ENCODE measurements at regions not wholly inside any gene's neighbourhood (a gene's known extent, or its start where the extent isn't known, plus 50 kb on each side); places are given as distances from the start of the nearest gene placed in this dataset.
"Not testable (repeated sequence)": the region's sequence is repeated elsewhere in the genome, so short reads cannot be mapped to it uniquely, and the experiment has no call there.

DNA sequence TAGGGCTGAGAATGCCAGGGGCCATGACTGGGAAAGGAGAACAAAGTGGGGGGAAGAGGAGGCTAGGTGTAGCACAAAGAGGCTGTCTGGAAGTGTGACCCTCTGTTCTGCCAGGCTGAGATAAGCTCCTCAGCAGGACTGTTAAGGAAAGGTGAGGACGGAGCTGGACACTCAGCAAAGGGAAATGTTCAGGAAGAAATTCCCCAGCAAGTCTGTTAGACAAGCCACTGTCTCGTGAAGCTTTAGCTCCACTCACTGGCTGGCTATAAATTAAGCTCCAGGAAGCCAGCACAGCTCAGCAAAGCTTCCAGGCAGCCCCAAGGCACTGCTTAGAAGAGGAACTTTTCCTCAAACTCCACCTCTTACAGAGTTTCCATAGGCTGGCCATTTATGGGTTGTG lies 181.2 kb upstream of the API5 start:
- no peak for DNase-seq (ENCODE audit: low spot score)

GRCh38 chr11:43135966-43136534 lies 175.7 kb upstream of the API5 start:
- no peak for DNase-seq (ENCODE audit: low spot score)

DNA sequence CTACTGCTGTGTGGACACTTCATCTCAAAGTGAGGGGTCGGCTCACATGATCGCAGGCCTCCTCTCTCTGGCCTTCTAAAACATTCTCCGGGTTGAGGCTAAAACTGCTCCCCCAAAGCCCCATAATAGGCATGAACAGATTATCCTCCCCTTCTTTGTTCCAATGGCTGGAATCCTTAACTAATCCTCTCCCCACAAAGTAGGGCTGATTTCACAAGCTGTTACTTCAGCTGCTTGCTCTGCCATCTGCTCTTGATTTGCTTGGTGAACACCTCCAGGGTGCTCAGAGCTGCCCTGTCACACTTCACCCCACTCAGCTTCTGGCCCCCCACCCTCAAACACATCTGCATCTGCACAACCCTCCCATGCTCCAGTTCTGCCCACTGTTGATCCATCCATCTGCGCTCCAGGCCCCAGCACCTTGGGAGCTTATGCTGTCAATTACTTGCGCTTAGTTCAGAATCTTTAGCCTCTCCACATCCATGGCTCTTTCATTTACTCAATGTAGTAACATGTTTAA lies 173.1 kb upstream of the API5 start:
- DNase-seq (ENCODE audit: low spot score): no peak

DNA sequence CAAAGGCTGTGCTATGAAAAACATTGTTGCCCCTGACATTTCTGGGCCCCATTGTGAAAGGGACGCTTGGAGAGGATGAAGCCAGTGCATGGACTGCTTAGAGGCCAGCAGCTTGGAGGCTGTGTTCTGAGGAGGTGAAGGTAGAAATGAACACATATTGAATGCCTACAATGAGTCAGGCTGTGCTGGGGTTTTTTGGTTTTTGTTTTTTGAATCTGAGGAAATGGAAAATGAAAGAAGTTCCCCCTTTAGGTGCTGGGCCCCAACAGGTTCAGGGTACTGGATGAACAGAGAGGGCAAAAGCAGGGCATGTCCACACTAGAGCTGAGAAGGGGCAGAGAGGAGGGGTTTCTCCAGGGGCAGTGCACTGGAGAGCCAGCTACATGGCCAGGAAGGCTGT lies 166.1 kb upstream of the API5 start:
- no peak for DNase-seq (ENCODE audit: low spot score)

DNA sequence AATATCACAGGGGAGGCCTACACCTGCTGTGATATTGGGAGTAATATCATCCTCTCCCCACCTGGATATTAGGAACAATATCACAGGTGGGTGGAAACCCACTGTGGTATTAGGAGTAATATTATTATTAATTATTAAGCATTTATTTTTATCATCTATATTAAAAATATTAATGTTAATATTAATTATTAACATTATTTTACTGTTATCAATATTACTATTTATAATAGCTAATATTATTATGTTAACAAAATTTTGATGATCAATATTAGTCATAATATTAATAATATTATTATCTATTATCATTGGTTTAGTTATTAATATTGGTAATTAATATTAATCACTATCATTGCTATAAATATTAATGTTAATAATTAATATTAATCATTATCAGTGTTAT lies 161.1 kb upstream of the API5 start:
- DNase-seq (ENCODE audit: low spot score): no peak

GRCh38 chr11:43164831-43165230 lies 147.0 kb upstream of the API5 start:
- DNase-seq (ENCODE audit: low spot score): no peak

DNA sequence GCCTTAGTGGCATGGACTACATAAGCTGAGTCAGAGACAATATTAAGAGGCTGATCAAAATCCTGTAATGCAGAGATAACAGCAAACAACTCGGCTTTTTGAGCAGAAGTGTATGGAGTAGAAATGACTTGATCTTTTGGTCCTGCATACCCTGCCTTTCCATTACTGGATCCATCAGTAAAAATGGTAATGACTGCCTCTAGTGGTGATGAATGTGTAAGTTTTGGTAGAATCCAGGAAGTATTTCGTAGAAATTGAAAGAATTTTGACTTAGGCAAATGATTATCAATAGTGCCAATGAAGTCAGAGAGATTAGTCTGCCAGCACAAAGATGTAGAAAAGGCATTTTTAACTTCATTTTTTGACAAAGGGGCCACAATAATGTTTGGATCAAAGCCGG lies 146.4 kb upstream of the API5 start:
- not testable (repeated sequence) for DNase-seq (ENCODE audit: low spot score)

DNA sequence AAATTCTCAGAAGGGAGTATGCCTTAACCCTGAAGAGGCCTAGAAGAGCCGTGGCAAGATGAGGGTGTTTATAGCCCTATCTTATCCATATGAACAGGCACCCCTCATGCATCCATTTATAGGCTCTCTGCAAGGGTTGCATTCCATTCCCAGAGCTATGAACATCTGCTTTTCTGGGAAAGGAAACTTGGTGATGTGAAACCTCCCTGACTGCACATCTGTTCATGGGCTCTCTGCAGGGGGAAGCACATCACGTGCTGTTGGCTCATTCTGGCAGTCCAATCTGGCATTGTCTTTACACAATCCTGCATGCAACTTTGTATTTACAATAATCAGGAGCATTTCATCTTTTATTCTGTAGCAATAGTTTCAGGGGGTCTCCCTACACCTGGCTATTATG lies 143.6 kb upstream of the API5 start:
- not testable (repeated sequence) for DNase-seq (ENCODE audit: low spot score)

GRCh38 chr11:43172477-43172876 lies 139.3 kb upstream of the API5 start:
- no peak for DNase-seq (ENCODE audit: low spot score)

DNA sequence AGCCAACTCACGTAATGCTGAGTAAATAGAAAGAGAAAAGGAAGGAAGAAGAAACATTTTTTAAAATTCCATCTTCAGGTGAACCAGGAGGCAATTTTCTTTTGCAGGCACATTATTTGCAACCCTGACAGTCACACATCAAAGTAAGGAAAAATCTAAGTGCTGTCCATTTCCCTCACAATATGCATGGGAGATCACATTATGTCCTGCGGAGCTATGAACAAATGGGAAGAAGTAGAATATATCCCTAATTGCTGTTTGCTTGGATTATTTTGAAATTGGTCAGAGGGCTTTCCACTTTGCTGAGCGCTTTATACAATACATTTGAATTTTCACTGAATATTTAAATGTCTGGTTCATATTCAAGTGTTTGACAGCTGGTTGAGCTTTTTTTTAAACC lies 133.8 kb upstream of the API5 start:
- DNase-seq (ENCODE audit: low spot score): no peak

DNA sequence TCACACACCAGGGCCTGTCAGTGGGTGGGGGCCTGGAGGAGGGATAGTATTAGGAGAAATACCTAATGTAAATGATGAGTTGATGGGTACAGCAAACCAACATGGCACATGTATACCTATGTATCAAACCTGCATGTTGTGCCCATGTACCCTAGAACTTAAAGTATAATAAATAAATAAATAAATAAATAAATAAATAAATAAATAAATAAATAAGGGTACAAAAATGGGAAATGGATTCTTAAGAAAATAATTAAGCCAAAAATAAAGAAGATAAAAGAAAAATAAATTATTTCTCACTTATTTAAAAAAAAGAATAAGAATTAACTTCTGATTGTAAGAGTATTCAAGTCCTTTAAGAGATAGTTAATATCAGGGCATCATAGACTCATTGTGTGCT lies 117.3 kb upstream of the API5 start:
- not testable (repeated sequence) for DNase-seq (ENCODE audit: low spot score)

DNA sequence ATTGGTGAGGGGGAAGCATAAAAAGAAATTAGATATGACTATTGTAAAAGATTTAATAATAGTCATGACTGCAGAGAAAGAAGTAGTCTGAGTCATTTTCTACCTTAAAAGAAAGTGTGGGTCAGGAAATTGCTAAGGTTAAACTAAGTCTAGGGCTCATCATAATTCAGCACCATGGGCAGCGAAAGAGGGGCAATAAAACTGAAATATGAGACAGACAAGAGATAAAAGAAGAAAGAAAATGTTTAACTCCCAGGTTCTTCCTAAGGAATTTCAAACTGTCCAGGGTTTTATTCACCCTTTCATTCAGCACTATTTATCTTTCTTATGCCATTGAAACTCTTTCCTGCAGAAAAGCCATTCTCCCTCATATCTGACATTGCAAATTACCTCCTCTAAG lies 114.4 kb upstream of the API5 start:
- DNase-seq (ENCODE audit: low spot score): no peak

DNA sequence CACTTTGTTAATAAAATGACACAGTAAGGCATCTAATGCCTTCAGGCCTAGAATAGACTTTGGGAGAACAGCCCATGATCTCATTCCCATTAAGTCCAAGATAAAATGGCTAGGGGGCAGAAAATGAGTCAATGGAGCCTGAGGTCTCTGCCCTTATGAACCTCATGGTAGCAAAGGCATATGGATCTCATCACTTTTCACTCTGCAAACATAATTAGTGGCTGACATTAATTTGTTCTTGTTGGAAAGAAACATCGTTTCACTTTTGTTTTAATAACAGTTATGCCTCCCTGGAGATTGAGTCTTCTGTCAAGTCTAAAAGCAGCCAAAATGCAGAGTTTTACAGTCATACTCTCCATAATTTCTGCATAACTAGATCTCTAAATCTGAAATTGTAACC lies 111.8 kb upstream of the API5 start:
- DNase-seq (ENCODE audit: low spot score): no peak

GRCh38 chr11:43212279-43212678 lies 99.5 kb upstream of the API5 start:
- no peak for DNase-seq (ENCODE audit: low spot score)

GRCh38 chr11:43214471-43214870 lies 97.3 kb upstream of the API5 start:
- no peak for DNase-seq (ENCODE audit: low spot score)

GRCh38 chr11:43217849-43218248 lies 93.9 kb upstream of the API5 start:
- no peak for DNase-seq (ENCODE audit: low spot score)

GRCh38 chr11:43222215-43222614 lies 89.6 kb upstream of the API5 start:
- DNase-seq (ENCODE audit: low spot score): no peak

- no peak for DNase-seq (ENCODE audit: low spot score)
These were observed 88.8 kb upstream of the API5 start for GRCh38 chr11:43223026-43223425.

GRCh38 chr11:43234881-43235280 lies 76.9 kb upstream of the API5 start:
- DNase-seq (ENCODE audit: low spot score): no peak

DNA sequence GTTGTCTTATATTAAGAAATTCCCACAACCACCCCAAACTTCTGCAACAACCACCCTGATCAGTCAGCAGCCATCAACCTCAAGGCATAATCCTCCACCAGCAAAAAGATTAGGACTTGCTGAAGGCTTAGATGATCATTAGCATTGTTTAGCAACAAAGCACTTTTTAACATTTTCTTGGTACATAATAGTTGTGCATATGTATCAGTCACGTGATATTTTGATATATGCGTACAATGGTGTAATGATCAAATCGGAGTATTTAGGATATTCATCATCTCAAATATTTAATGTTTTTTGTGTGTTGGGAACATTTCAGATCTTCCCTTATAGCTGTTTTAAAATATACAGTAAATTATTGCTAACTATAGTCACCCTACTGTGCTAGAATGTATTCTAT lies 73.5 kb upstream of the API5 start:
- DNase-seq (ENCODE audit: low spot score): no peak

- DNase-seq (ENCODE audit: low spot score): no peak
These were observed 72.0 kb upstream of the API5 start for GRCh38 chr11:43239791-43240190.

GRCh38 chr11:43242401-43242800 lies 69.4 kb upstream of the API5 start:
- no peak for DNase-seq (ENCODE audit: low spot score)

- no peak for DNase-seq (ENCODE audit: low spot score)
These were observed 67.9 kb upstream of the API5 start for GRCh38 chr11:43243927-43244326.

DNA sequence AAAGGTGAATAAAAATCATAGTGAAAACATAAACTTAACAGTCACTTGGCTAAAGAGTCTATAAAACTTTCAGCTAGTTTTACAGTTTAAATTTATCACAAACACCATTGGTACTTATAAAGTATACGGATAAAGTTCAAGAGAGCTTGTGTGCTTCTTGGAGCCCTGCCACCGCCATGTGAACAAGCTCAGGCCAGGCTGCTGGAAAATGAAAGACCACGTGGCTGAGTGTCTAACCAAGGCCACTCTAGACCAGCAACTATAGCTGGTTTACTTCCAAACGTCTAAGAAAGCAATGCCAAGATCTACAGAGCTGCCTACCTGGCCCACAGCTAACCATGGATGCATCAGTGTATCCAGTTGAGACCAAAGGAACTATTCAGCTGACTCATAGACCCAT lies 66.3 kb upstream of the API5 start:
- no peak for DNase-seq (ENCODE audit: low spot score)

- no peak for DNase-seq (ENCODE audit: low spot score)
These were observed 61.5 kb upstream of the API5 start for GRCh38 chr11:43250309-43250708.
